HG02973 (cell line): ENCODE measurements at regions not wholly inside any gene's neighbourhood (a gene's known extent, or its start where the extent isn't known, plus 50 kb on each side); places are given as distances from the start of the nearest gene placed in this dataset.

ENCODE experiments used
- ATAC-seq: cut with Tn5 transposase; IDR thresholded peaks from one replicate; pipeline ENCODE4 v1.9.1; 2021; ENCODE audit warnings: moderate library complexity; ENCODE audit not compliant: unreplicated experiment

GRCh38 chr18:72942766-72943165, 75.0 kb upstream of the NETO1 start:
- no peak for ATAC-seq

GRCh38 chr18:72940986-72941385, 73.2 kb upstream of the NETO1 start:
- no peak for ATAC-seq

- no peak for ATAC-seq
Measured at GRCh38 chr18:72940509-72940908, 72.7 kb upstream of the NETO1 start.

- ATAC-seq, result no peak
Measured at GRCh38 chr18:72935744-72936143, 68.0 kb upstream of the NETO1 start.

- ATAC-seq, result no peak
Measured at GRCh38 chr18:72922895-72923294, 55.1 kb upstream of the NETO1 start.
